Epithelial cell of proximal tubule (primary cell): ENCODE measurements at regions not wholly inside any gene's neighbourhood (a gene's known extent, or its start where the extent isn't known, plus 50 kb on each side); places are given as distances from the start of the nearest gene placed in this dataset.

Source experiments
- DNase-seq: peaks from one replicate; pipeline ENCODE4 v3.0.0-alpha.2; 2011; ENCODE audit warnings: low read depth
- H3K4me3 ChIP-seq: 2 replicates; pipeline ENCODE4 v1.5.1; 2011; ENCODE audit warnings: low read depth, mild to moderate bottlenecking, low read length
- CTCF ChIP-seq: conservative IDR thresholded peaks from 2 replicates; pipeline ENCODE4 v1.5.1; 2012; ENCODE audit warnings: low read depth, mild to moderate bottlenecking, low read length

- no peak for DNase-seq
- H3K4me3 ChIP-seq, result no peak overlapping the region
- TF ChIP-seq CTCF, result no peak
Measured at GRCh38 chr9:8168916-8169438, 369.4 kb upstream of the DMAC1 start.

- H3K4me3 ChIP-seq, result no peak overlapping the region
- TF ChIP-seq CTCF, result no peak
Measured at GRCh38 chr9:8160787-8161186, 361.2 kb upstream of the DMAC1 start.

GRCh38 chr9:8158574-8158973 lies 359.0 kb upstream of the DMAC1 start:
- no peak overlapping the region for H3K4me3 ChIP-seq
- no peak for TF ChIP-seq CTCF
- no peak for DNase-seq

More at GRCh38 chr9:8160787-8161186, 361.2 kb upstream of the DMAC1 start:
- DNase-seq, result no peak

- no peak overlapping the region for H3K4me3 ChIP-seq
- no peak for TF ChIP-seq CTCF
Measured at GRCh38 chr9:8157683-8158324, 358.2 kb upstream of the DMAC1 start.

GRCh38 chr9:8156346-8156745 lies 356.8 kb upstream of the DMAC1 start:
- no peak for DNase-seq
- TF ChIP-seq CTCF, result no peak
- no peak overlapping the region for H3K4me3 ChIP-seq

More at GRCh38 chr9:8157683-8158324, 358.2 kb upstream of the DMAC1 start:
- DNase-seq, result no peak

- DNase-seq, result no peak
- no peak overlapping the region for H3K4me3 ChIP-seq
- no peak for TF ChIP-seq CTCF
Measured at GRCh38 chr9:8155706-8156105, 356.1 kb upstream of the DMAC1 start.

- DNase-seq, result no peak
- H3K4me3 ChIP-seq, result no peak overlapping the region
- TF ChIP-seq CTCF, result no peak
Measured at GRCh38 chr9:8143677-8144076, 344.1 kb upstream of the DMAC1 start.
